GM23338 (cell line): ENCODE measurements at regions not wholly inside any gene's neighbourhood (a gene's known extent, or its start where the extent isn't known, plus 50 kb on each side); places are given as distances from the start of the nearest gene placed in this dataset.

Source experiments
- CREB1 ChIP-seq: fragments of 250-450 bp; sonication (Bioruptor Pico); IDR thresholded peaks from 2 replicates; pipeline ENCODE4 v1.5.0; 2020; ENCODE audit warnings: low read depth, mild to moderate bottlenecking, moderate library complexity
- CTCF ChIP-seq, 2 experiments: fragments of 200-600 bp in 1 of 2; sonication (generic) in 1 of 2; conservative IDR thresholded peaks; 2 replicates each; pipeline versions ENCODE4 v1.5.1 to v1.6.1; 2016 to 2017; ENCODE audit warnings: antibody characterized with exemption in 2 of 2, low read depth in 2 of 2, mild to moderate bottlenecking in 2 of 2, moderate library complexity in 1 of 2
- ETS1 ChIP-seq: IDR thresholded peaks from 2 replicates; pipeline ENCODE4 v1.6.1; 2016; ENCODE audit warnings: antibody characterized with exemption
- EZH2 ChIP-seq: fragments of 200-600 bp; sonication (generic); IDR thresholded peaks from one replicate; pipeline ENCODE4 v1.8.0; 2017; ENCODE audit warnings: antibody characterized with exemption, mild to moderate bottlenecking, low read depth; ENCODE audit not compliant: unreplicated experiment
- EZH2phosphoT487 ChIP-seq: fragments of 200-600 bp; sonication (generic); IDR thresholded peaks from one replicate; pipeline ENCODE4 v1.8.1; 2018; ENCODE audit warnings: antibody characterized with exemption; ENCODE audit not compliant: unreplicated experiment
- JUNB ChIP-seq: IDR thresholded peaks from one replicate; pipeline ENCODE4 v1.6.1; 2016; ENCODE audit warnings: antibody characterized with exemption; ENCODE audit not compliant: unreplicated experiment
- NANOG ChIP-seq: IDR thresholded peaks from 2 replicates; pipeline ENCODE4 v1.6.1; 2016; ENCODE audit warnings: antibody characterized with exemption, borderline replicate concordance
- POLR2AphosphoS5 ChIP-seq: IDR thresholded peaks from 2 replicates; pipeline ENCODE4 v1.6.1; 2016; ENCODE audit warnings: antibody characterized with exemption, low read depth
- REST ChIP-seq: IDR thresholded peaks from one replicate; pipeline ENCODE4 v1.6.1; 2018; ENCODE audit warnings: antibody characterized with exemption; ENCODE audit not compliant: unreplicated experiment
- STAT1 ChIP-seq: IDR thresholded peaks from one replicate; pipeline ENCODE4 v1.6.1; 2016; ENCODE audit warnings: antibody characterized with exemption; ENCODE audit not compliant: unreplicated experiment
- ZNF114 ChIP-seq: fragments of 250-450 bp; sonication (Bioruptor Pico); IDR thresholded peaks from 2 replicates; pipeline ENCODE4 v1.5.0; 2020; ENCODE audit warnings: mild to moderate bottlenecking, moderate library complexity
- ZNF331 ChIP-seq: fragments of 250-450 bp; sonication (Bioruptor Pico); IDR thresholded peaks from 2 replicates; pipeline ENCODE4 v1.5.0; 2020; ENCODE audit warnings: low read depth, mild to moderate bottlenecking, moderate library complexity
- ZNF462 ChIP-seq: fragments of 250-450 bp; sonication (Bioruptor Pico); IDR thresholded peaks from 2 replicates; pipeline ENCODE4 v1.5.0; 2020; ENCODE audit warnings: mild to moderate bottlenecking, moderate library complexity

- TF ChIP-seq CTCF (conservative IDR thresholded peaks at IDR 0.05; ENCODE audit: low read depth in 2 of 2): no peak
- TF ChIP-seq EZH2: no peak
- TF ChIP-seq REST: no peak
- TF ChIP-seq JUNB: no peak
- TF ChIP-seq POLR2AphosphoS5: no peak
- TF ChIP-seq ZNF462: no peak
- no peak for TF ChIP-seq EZH2phosphoT487
- TF ChIP-seq CREB1 (CRISPR knock-in tag): no peak
- TF ChIP-seq STAT1: no peak
- TF ChIP-seq ZNF114: no peak
- no peak for TF ChIP-seq ZNF331 (CRISPR knock-in tag)
- no peak for TF ChIP-seq ETS1
- no peak for TF ChIP-seq NANOG
These were observed 108.8 kb upstream of the PCED1B start for GRCh38 chr12:46970636-46971035.
